GM12865 (cell line): ENCODE measurements at regions not wholly inside any gene's neighbourhood (a gene's known extent, or its start where the extent isn't known, plus 50 kb on each side); places are given as distances from the start of the nearest gene placed in this dataset.

Experiments
- DNase-seq: peaks from one replicate; pipeline ENCODE4 v3.0.0; 2010; ENCODE audit warnings: low read depth
- H3K4me3 ChIP-seq: 2 replicates; pipeline ENCODE4 v1.5.1; 2011; ENCODE audit warnings: mild to moderate bottlenecking, low read depth, low read length, control low read depth
- TF ChIP-seq, protein P1 (sequence below): IDR thresholded peaks from 2 replicates; pipeline ENCODE4 v1.5.1; 2011; ENCODE audit warnings: low read length, control low read depth, low read depth, inconsistent platforms; ENCODE audit not compliant: insufficient read depth; ENCODE audit errors: missing control alignments

DNA sequence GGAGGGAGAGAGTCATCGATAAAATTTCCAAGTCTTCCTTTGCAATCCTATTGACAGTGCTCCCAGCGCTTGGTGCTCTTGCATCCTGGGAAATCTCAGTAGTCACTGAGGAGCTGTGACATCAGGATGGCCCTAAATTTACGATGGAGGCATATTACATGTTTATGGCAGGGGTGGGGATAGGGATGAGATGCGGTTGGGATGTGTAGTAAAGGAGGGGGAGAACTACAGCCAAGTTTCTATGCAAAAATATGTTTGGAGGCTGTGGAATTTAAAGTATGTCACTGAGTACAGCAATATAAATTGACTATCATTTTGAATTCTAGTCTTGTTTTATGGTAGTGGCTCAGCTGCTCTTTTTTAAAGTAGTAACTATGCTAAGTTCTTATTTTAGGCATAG lies 544.9 kb downstream of the PKHD1 start:
- no peak for DNase-seq
- TF ChIP-seq, protein P1, sequence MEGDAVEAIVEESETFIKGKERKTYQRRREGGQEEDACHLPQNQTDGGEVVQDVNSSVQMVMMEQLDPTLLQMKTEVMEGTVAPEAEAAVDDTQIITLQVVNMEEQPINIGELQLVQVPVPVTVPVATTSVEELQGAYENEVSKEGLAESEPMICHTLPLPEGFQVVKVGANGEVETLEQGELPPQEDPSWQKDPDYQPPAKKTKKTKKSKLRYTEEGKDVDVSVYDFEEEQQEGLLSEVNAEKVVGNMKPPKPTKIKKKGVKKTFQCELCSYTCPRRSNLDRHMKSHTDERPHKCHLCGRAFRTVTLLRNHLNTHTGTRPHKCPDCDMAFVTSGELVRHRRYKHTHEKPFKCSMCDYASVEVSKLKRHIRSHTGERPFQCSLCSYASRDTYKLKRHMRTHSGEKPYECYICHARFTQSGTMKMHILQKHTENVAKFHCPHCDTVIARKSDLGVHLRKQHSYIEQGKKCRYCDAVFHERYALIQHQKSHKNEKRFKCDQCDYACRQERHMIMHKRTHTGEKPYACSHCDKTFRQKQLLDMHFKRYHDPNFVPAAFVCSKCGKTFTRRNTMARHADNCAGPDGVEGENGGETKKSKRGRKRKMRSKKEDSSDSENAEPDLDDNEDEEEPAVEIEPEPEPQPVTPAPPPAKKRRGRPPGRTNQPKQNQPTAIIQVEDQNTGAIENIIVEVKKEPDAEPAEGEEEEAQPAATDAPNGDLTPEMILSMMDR: no peak
- no peak overlapping the region for H3K4me3 ChIP-seq

DNA sequence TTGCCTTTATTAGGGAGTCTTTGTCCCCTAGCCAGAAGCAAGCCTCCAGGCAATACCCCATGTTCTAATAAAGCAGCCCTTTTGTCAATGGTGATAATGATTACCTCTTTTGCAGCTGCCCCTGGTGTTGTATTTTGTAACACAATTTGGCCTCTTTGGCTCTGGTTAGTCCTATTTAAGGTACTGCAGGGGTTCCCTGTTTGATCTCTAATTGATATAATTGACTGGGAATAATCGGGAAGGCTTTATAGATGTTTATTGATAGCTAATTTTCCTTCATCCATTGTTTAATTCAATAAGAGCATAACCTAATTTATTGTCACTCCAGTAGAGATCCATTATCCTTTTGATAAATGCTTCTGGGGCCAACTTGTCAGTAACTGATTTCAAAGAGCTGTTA lies 537.2 kb downstream of the PKHD1 start:
- TF ChIP-seq, protein P1: no peak
- H3K4me3 ChIP-seq: no peak overlapping the region
- no peak for DNase-seq

DNA sequence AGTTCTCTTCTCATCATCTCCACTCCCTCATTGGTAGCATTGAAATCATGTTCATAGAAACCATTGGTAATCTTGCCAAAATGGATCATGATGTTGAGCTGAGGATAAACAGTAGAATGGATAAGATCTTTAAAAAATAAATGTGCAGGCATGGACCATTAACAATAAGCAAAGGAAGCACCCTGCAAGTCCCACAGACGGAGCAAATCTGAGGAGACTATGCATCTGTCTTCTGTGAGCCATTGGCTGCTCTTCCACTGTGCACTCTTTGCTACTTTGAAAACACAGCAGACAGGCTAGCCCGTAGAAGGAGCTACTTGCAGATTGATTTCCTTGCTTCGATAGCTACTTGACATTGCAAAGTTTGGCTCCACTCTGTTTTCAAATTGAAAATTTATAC lies 535.0 kb downstream of the PKHD1 start:
- no peak overlapping the region for H3K4me3 ChIP-seq
- DNase-seq: no peak
- TF ChIP-seq, protein P1: no peak

DNA sequence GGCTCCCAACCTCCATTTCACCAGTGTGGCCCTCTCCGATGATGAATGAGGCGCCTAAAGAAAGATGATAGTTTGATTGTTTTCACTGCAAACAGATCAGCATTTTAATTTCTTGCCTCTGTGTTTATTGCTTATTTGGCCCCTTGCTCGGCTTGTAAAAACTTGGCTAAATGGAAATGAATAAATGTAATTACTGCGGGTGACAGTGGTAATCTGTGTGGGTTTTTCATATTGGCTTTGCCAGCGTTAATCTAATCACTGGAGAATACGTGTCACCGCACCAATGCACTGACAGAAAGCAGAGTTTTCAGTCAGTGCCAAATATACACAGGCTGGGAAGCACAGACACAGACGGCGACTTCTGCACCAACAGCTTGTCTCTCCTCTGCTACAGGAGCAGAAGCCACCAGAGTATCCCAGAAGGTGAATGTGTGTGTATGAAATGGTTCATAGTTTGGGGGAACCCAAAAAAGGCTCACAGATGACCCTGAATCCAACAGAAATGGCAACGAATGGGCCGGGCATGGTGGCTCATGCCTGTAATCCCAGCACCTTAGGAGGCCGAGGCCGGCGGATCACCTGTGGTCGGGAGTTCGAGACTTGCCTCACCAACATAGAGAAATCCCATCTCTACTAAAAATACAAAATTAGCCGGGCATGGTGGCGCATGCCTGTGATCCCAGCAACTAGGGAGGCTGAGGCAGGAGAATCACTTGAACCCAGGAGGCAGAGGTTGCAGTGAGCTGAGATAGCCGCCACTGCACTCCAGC lies 534.0 kb downstream of the PKHD1 start:
- H3K4me3 ChIP-seq: no peak overlapping the region
- TF ChIP-seq, protein P1: no peak
- DNase-seq: no peak

DNA sequence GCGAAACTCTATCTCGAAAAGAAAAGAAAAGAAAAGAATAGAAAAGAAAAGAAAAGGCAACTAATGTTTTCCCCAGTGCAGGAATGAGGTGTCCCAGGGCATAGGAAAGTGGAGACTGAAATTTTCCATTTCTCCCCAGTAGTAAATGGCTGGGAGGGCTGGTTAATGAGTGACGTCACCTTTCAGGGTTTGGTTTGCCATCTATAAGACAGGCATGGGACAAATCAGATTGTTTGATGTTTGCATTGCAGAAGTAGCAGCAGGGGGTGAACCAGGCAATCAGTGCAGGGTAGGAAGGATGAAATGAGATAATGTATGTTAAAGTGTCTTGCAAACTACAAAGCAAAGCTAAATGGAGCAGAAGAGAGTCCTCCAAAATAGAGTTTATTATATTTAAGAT lies 533.4 kb downstream of the PKHD1 start:
- DNase-seq: no peak
- TF ChIP-seq, protein P1: no peak
- H3K4me3 ChIP-seq: no peak overlapping the region

DNA sequence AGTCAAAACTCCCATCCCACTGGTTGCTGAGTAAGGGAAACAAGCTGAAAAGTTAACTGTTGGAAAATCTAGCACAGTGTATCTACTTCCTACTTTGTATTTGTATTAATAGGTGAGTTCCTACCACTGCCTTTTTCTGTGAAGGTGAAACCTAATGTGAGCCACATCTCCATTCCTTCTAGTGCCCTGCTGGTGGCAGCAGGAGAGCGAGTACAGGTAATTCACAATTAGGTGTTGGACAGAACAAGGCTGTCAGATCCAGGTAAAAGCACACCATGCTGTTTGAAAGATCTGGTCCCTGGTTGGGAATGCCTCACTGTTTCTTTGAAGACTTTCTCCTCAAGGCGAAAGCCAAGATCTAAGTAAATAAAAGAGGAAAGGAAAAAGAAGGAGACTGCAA lies 528.4 kb downstream of the PKHD1 start:
- H3K4me3 ChIP-seq: no peak overlapping the region
- TF ChIP-seq, protein P1: no peak
- peak; percentile 20 for DNase-seq

DNA sequence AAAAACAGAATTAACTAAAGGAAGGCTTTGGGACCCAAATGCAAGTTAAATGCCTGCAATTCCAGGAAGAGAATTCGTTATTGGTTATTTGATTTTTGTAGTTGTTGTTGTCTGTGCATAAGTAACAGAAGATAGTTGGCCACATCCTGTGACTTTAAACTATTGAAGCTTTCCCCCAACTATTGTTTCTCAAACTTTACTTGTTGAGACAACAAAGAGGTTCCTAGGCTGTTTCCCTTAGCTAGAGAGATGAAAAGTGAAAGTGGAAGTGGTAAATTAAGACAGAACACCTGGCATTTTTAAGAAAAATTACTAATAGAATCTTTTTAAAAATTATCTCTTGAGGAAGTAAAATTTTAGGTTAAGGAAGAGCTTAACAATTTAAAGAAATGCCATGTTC lies 525.2 kb downstream of the PKHD1 start:
- H3K4me3 ChIP-seq: no peak overlapping the region
- TF ChIP-seq, protein P1: no peak
- peak; percentile 44 for DNase-seq
